A549 (cell line): ENCODE measurements at regions not wholly inside any gene's neighbourhood (a gene's known extent, or its start where the extent isn't known, plus 50 kb on each side); places are given as distances from the start of the nearest gene placed in this dataset.

ENCODE experiments used
- CBX2 ChIP-seq: fragments of 200-600 bp; sonication (generic); IDR thresholded peaks from 2 replicates; pipeline ENCODE4 v1.6.1; 2016; ENCODE audit warnings: low read depth, mild to moderate bottlenecking, borderline replicate concordance
- CEBPB ChIP-seq, 2 experiments: fragments of >200 bp in 1 of 2; sonication (Bioruptor Twin) in 1 of 2; formaldehyde crosslinking in 1 of 2; IDR thresholded peaks; 2 replicates each; pipeline ENCODE4 v1.6.1; 2012 to 2016
- EP300 ChIP-seq, 2 experiments: fragments of >200 bp; sonication (Bioruptor Twin); formaldehyde crosslinking; IDR thresholded peaks; 2 replicates in 1 of 2; 3 replicates in 1 of 2; pipeline ENCODE4 v1.6.1; 2016 to 2017
- JUNB ChIP-seq: fragments of >200 bp; sonication (Bioruptor Twin); formaldehyde crosslinking; IDR thresholded peaks from 2 replicates; pipeline ENCODE4 v1.6.1; 2016
- NR3C1 ChIP-seq: fragments of >200 bp; sonication (Bioruptor Twin); formaldehyde crosslinking; IDR thresholded peaks from 3 replicates; pipeline ENCODE4 v1.6.1; 2017
- POLR2A ChIP-seq: IDR thresholded peaks from 2 replicates; pipeline ENCODE4 v1.6.1; 2012; ENCODE audit warnings: mild to moderate bottlenecking, low read length
- POLR2AphosphoS2 ChIP-seq: conservative IDR thresholded peaks from 2 replicates; pipeline ENCODE4 v1.6.1; 2012; ENCODE audit warnings: low read length, improper control_type of control experiment, inconsistent platforms
- ZFP36 ChIP-seq: fragments of 450-650 bp; IDR thresholded peaks from 2 replicates; pipeline ENCODE4 v1.6.1; 2014; ENCODE audit warnings: borderline replicate concordance; ENCODE audit not compliant: partially characterized antibody
- TF ChIP-seq, protein P1 (sequence below): fragments of >200 bp; sonication (Bioruptor Twin); formaldehyde crosslinking; IDR thresholded peaks from 3 replicates; pipeline ENCODE4 v1.5.1; 2016
- TF ChIP-seq, protein P2 (sequence below): fragments of 200-600 bp; sonication (generic); IDR thresholded peaks from 2 replicates; pipeline ENCODE4 v1.6.1; 2016; ENCODE audit warnings: antibody characterized with exemption, mild to moderate bottlenecking, moderate library complexity
- TF ChIP-seq, protein P3 (sequence below): fragments of >200 bp; sonication (Bioruptor Twin); formaldehyde crosslinking; IDR thresholded peaks from 3 replicates; pipeline ENCODE4 v1.6.1; 2016
- TF ChIP-seq, protein P4 (sequence below): IDR thresholded peaks from 2 replicates; pipeline ENCODE4 v1.6.1; 2012

DNA sequence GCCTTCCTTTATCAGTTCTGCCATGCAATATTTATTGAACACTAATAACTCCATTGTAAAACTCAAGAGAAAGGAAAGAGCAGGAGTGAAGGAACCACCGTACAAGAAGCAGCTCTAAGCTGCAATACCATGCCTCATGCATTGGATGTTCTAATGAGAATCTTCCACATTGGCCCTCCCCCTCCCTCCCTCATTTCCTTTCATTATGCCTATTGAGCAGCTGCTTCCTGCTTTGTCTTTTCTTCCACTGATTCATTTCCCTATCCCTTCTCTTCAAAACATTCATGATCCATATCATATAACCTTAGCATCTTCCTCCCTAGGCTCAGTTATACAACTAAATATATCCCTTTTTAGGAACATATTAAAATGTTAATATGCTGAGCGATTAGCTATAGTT lies 698.7 kb upstream of the GOLIM4 start:
- TF ChIP-seq, protein P1, sequence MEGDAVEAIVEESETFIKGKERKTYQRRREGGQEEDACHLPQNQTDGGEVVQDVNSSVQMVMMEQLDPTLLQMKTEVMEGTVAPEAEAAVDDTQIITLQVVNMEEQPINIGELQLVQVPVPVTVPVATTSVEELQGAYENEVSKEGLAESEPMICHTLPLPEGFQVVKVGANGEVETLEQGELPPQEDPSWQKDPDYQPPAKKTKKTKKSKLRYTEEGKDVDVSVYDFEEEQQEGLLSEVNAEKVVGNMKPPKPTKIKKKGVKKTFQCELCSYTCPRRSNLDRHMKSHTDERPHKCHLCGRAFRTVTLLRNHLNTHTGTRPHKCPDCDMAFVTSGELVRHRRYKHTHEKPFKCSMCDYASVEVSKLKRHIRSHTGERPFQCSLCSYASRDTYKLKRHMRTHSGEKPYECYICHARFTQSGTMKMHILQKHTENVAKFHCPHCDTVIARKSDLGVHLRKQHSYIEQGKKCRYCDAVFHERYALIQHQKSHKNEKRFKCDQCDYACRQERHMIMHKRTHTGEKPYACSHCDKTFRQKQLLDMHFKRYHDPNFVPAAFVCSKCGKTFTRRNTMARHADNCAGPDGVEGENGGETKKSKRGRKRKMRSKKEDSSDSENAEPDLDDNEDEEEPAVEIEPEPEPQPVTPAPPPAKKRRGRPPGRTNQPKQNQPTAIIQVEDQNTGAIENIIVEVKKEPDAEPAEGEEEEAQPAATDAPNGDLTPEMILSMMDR, result no peak
- TF ChIP-seq CEBPB (IDR thresholded peaks at IDR 0.05), result no peak
- no peak for TF ChIP-seq POLR2A
- no peak for TF ChIP-seq POLR2AphosphoS2
- TF ChIP-seq, protein P2, sequence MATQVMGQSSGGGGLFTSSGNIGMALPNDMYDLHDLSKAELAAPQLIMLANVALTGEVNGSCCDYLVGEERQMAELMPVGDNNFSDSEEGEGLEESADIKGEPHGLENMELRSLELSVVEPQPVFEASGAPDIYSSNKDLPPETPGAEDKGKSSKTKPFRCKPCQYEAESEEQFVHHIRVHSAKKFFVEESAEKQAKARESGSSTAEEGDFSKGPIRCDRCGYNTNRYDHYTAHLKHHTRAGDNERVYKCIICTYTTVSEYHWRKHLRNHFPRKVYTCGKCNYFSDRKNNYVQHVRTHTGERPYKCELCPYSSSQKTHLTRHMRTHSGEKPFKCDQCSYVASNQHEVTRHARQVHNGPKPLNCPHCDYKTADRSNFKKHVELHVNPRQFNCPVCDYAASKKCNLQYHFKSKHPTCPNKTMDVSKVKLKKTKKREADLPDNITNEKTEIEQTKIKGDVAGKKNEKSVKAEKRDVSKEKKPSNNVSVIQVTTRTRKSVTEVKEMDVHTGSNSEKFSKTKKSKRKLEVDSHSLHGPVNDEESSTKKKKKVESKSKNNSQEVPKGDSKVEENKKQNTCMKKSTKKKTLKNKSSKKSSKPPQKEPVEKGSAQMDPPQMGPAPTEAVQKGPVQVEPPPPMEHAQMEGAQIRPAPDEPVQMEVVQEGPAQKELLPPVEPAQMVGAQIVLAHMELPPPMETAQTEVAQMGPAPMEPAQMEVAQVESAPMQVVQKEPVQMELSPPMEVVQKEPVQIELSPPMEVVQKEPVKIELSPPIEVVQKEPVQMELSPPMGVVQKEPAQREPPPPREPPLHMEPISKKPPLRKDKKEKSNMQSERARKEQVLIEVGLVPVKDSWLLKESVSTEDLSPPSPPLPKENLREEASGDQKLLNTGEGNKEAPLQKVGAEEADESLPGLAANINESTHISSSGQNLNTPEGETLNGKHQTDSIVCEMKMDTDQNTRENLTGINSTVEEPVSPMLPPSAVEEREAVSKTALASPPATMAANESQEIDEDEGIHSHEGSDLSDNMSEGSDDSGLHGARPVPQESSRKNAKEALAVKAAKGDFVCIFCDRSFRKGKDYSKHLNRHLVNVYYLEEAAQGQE, result no peak
- TF ChIP-seq ZFP36, result no peak
- no peak for TF ChIP-seq JUNB
- no peak for TF ChIP-seq EP300 (IDR thresholded peaks at IDR 0.05)
- TF ChIP-seq, protein P3, sequence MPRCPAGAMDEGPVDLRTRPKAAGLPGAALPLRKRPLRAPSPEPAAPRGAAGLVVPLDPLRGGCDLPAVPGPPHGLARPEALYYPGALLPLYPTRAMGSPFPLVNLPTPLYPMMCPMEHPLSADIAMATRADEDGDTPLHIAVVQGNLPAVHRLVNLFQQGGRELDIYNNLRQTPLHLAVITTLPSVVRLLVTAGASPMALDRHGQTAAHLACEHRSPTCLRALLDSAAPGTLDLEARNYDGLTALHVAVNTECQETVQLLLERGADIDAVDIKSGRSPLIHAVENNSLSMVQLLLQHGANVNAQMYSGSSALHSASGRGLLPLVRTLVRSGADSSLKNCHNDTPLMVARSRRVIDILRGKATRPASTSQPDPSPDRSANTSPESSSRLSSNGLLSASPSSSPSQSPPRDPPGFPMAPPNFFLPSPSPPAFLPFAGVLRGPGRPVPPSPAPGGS, result no peak
- TF ChIP-seq NR3C1, result no peak
- TF ChIP-seq, protein P4, sequence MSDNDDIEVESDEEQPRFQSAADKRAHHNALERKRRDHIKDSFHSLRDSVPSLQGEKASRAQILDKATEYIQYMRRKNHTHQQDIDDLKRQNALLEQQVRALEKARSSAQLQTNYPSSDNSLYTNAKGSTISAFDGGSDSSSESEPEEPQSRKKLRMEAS, result no peak
- TF ChIP-seq CBX2, result no peak
